Epithelial cell of esophagus (primary cell): ENCODE measurements at regions not wholly inside any gene's neighbourhood (a gene's known extent, or its start where the extent isn't known, plus 50 kb on each side); places are given as distances from the start of the nearest gene placed in this dataset.

Source experiments
- DNase-seq: peaks from one replicate; pipeline ENCODE4 v3.0.0; 2010; ENCODE audit warnings: low read depth
- H3K4me3 ChIP-seq: 2 replicates; pipeline ENCODE4 v1.5.1; 2011; ENCODE audit warnings: mild to moderate bottlenecking, low read length, control low read depth
- CTCF ChIP-seq: IDR thresholded peaks from 2 replicates; pipeline ENCODE4 v1.5.1; 2011; ENCODE audit warnings: low read depth, mild to moderate bottlenecking, low read length, control low read depth, inconsistent platforms; ENCODE audit not compliant: insufficient read depth; ENCODE audit errors: missing control alignments

DNA sequence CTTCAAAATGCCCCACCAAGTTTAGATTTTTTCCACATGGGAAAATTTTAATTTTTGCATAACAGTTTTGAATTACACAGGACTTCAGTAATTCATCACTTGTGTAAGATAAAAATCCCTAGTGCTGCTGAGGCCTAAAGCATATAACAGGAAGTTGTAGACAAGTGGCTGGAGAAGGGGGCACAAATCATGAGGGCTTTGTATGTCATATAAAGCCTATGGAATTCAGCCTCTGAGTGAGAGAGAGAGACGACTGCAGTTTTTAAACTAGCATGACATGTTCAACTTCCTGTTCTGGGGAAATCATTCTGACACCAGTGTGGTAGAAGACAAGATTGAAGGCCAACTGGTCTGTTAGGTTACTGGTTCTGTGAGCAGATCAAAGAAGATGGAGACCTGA is 187.3 kb upstream of the CHST9 start:
- no peak for TF ChIP-seq CTCF
- no peak overlapping the region for H3K4me3 ChIP-seq
- no peak for DNase-seq

DNA sequence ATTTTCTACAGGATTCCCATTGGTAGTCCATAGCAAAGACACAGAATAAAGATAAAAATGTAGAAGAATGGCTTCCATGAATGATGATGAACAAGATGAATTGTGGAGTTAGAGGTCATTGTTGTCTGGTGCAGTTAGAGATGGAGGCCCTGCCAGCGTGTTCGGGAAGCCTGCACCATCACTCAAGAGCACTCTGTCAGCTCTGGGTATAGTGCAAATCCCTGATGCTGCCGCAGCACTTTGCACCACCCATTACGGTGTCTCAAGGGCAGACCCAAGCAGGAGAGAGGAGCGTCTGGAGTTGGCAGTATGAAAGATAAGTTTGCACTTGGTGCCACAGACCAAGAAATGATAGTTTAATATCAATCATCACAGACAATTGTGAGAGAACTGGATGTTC is 181.6 kb upstream of the CHST9 start:
- no peak for DNase-seq
- TF ChIP-seq CTCF, result no peak
- no peak overlapping the region for H3K4me3 ChIP-seq

DNA sequence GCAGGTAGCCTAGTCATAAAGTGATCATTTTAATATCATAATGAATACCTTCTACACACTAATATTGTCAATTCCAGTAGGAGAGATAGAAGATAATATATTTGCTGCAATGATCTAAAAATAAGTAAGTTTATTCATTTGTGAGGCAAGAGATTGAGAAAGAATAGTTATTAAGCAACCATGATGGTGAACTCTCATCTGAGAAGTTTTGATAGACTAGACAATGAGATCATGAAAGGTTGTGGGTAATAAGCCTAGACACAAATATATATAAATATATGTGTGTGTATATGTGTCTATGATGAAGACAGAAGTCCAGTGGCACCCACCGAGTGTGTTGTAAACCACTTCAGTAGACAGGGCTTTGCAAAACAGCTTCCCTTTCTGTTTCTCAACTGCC is 181.0 kb upstream of the CHST9 start:
- no peak overlapping the region for H3K4me3 ChIP-seq
- DNase-seq, result peak; percentile 24
- no peak for TF ChIP-seq CTCF

- TF ChIP-seq CTCF, result peak; percentile 20
- H3K4me3 ChIP-seq, result no peak overlapping the region
- peak; percentile 50 for DNase-seq
These were observed 178.8 kb upstream of the CHST9 start for GRCh38 chr18:27363872-27364271.

DNA sequence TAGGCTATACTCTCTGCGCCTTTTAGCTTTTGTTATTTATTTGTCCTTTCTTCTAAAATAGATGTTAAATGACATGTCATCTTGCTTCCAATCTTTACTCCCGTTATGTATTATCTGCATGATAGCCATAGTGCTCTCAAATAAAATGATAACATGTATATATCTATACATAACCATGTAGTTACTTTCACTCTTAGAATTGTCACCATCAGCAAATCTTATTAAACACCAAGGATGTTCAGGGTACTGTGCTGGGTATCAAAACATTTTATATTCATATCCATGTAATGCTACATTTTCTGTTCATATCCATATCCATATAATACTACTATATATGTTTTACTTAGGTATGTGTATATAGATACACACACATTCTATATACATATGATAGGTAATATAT is 176.4 kb upstream of the CHST9 start:
- DNase-seq, result no peak
- H3K4me3 ChIP-seq, result no peak overlapping the region
- TF ChIP-seq CTCF, result no peak

GRCh38 chr18:27355308-27355707 is 170.2 kb upstream of the CHST9 start:
- no peak for TF ChIP-seq CTCF

GRCh38 chr18:27353273-27353672 is 168.2 kb upstream of the CHST9 start:
- no peak for TF ChIP-seq CTCF
- no peak overlapping the region for H3K4me3 ChIP-seq
- DNase-seq, result no peak

More at GRCh38 chr18:27355308-27355707, 170.2 kb upstream of the CHST9 start:
- no peak for DNase-seq
- no peak overlapping the region for H3K4me3 ChIP-seq
